H9 (cell line): ENCODE measurements at regions not wholly inside any gene's neighbourhood (a gene's known extent, or its start where the extent isn't known, plus 50 kb on each side); places are given as distances from the start of the nearest gene placed in this dataset.

ENCODE experiments used
- DNase-seq: peaks from one replicate; pipeline ENCODE4 v3.0.0-alpha.2; 2017
- H2AFZ ChIP-seq: one replicate; pipeline ENCODE4 v1.6.1; 2013; ENCODE audit warnings: mild to moderate bottlenecking, low read length, control low read depth, moderate library complexity
- H2AK5ac ChIP-seq: 2 replicates; pipeline ENCODE4 v1.6.1; 2013; ENCODE audit warnings: low read length, control low read depth, mixed read lengths; ENCODE audit not compliant: insufficient read length
- H2BK120ac ChIP-seq: one replicate; pipeline ENCODE4 v1.6.1; 2013; ENCODE audit warnings: low read depth, mild to moderate bottlenecking, low read length, control low read depth, inconsistent platforms; ENCODE audit not compliant: poor library complexity, severe bottlenecking
- H2BK12ac ChIP-seq: 2 replicates; pipeline ENCODE4 v1.6.1; 2013; ENCODE audit warnings: low read length, control low read depth, mixed read lengths, low read depth; ENCODE audit not compliant: insufficient read length
- H2BK15ac ChIP-seq: 2 replicates; pipeline ENCODE4 v1.6.1; 2013; ENCODE audit warnings: low read depth, low read length, control low read depth
- H2BK20ac ChIP-seq: one replicate; pipeline ENCODE4 v1.6.1; 2013; ENCODE audit warnings: low read depth, mild to moderate bottlenecking, low read length, control low read depth, inconsistent platforms; ENCODE audit not compliant: poor library complexity, severe bottlenecking
- H2BK5ac ChIP-seq: 2 replicates; pipeline ENCODE4 v1.6.1; 2013; ENCODE audit warnings: low read length, control low read depth, mixed read lengths; ENCODE audit not compliant: insufficient read length
- H3K14ac ChIP-seq: 2 replicates; pipeline ENCODE4 v1.6.1; 2013; ENCODE audit warnings: low read length, control low read depth; ENCODE audit not compliant: insufficient read depth
- H3K18ac ChIP-seq: 2 replicates; pipeline ENCODE4 v1.6.1; 2013; ENCODE audit warnings: low read depth, mild to moderate bottlenecking, mixed read lengths, low read length, control low read depth; ENCODE audit not compliant: insufficient read length
- H3K23ac ChIP-seq: 2 replicates; pipeline ENCODE4 v1.6.1; 2013; ENCODE audit warnings: low read length, control low read depth, mixed read lengths, low read depth; ENCODE audit not compliant: insufficient read length
- H3K23me2 ChIP-seq: 2 replicates; pipeline ENCODE4 v1.6.1; 2013; ENCODE audit warnings: low read depth, mild to moderate bottlenecking, mixed read lengths, low read length, control low read depth; ENCODE audit not compliant: insufficient read length, poor library complexity, severe bottlenecking
- H3K27ac ChIP-seq: 2 replicates; pipeline ENCODE4 v1.5.1; 2013; ENCODE audit warnings: low read length, control low read depth, mixed read lengths, low read depth; ENCODE audit not compliant: insufficient read length
- H3K27me3 ChIP-seq: 2 replicates; pipeline ENCODE4 v1.6.1; 2013; ENCODE audit warnings: low read length, control low read depth, inconsistent platforms; ENCODE audit not compliant: insufficient read depth
- H3K4ac ChIP-seq: 2 replicates; pipeline ENCODE4 v1.6.1; 2013; ENCODE audit warnings: low read depth, mild to moderate bottlenecking, control low read depth, inconsistent platforms, low read length, moderate library complexity
- H3K4me1 ChIP-seq: 2 replicates; pipeline ENCODE4 v1.6.1; 2013; ENCODE audit warnings: low read length, control low read depth, inconsistent platforms; ENCODE audit not compliant: insufficient read depth
- H3K4me2 ChIP-seq: 2 replicates; pipeline ENCODE4 v1.6.1; 2013; ENCODE audit warnings: low read length, control low read depth, mixed read lengths; ENCODE audit not compliant: insufficient read length, insufficient read depth
- H3K56ac ChIP-seq: 2 replicates; pipeline ENCODE4 v1.6.1; 2013; ENCODE audit warnings: low read depth, mild to moderate bottlenecking, mixed read lengths, low read length, control low read depth; ENCODE audit not compliant: insufficient read length
- H3K79me1 ChIP-seq: 2 replicates; pipeline ENCODE4 v1.6.1; 2013; ENCODE audit warnings: low read depth, mild to moderate bottlenecking, moderate library complexity, low read length, control low read depth, inconsistent platforms; ENCODE audit not compliant: insufficient read depth, poor library complexity, severe bottlenecking
- H3K79me2 ChIP-seq: 2 replicates; pipeline ENCODE4 v1.6.1; 2013; ENCODE audit warnings: low read length, control low read depth, inconsistent platforms; ENCODE audit not compliant: insufficient read depth
- H3K9ac ChIP-seq: 2 replicates; pipeline ENCODE4 v1.6.1; 2013; ENCODE audit warnings: low read length, control low read depth, mixed read lengths; ENCODE audit not compliant: insufficient read length; ENCODE audit errors: extremely low read depth
- H3K9me3 ChIP-seq: one replicate; pipeline ENCODE4 v1.6.1; 2013; ENCODE audit warnings: low read depth, low read length, inconsistent platforms; ENCODE audit not compliant: control insufficient read depth
- H3T11ph ChIP-seq: one replicate; pipeline ENCODE4 v1.6.1; 2013; ENCODE audit warnings: mild to moderate bottlenecking, low read length, control low read depth, inconsistent platforms
- H4K20me1 ChIP-seq: one replicate; pipeline ENCODE4 v1.6.1; 2013; ENCODE audit not compliant: control insufficient read depth, insufficient read length, insufficient read depth
- H4K5ac ChIP-seq: 2 replicates; pipeline ENCODE4 v1.6.1; 2013; ENCODE audit warnings: low read depth, mild to moderate bottlenecking, mixed read lengths, low read length, control low read depth; ENCODE audit not compliant: insufficient read length
- H4K8ac ChIP-seq: replicated peaks from 2 replicates; pipeline ENCODE4 v1.6.1; 2013; ENCODE audit warnings: low read length, control low read depth, mixed read lengths, low read depth; ENCODE audit not compliant: insufficient read length
- H4K91ac ChIP-seq: 2 replicates; pipeline ENCODE4 v1.6.1; 2013; ENCODE audit warnings: low read depth, mild to moderate bottlenecking, moderate library complexity, mixed read lengths, low read length, control low read depth; ENCODE audit not compliant: insufficient read length
- H3K27ac Mint-ChIP-seq, 3 experiments: 2 replicates in 2 of 3; 3 replicates in 1 of 3; pipeline ENCODE4 v1.8.0; 2020 to 2021; ENCODE audit warnings: mixed read lengths in 3 of 3, mild to moderate bottlenecking in 1 of 3, moderate library complexity in 1 of 3
- H3K27me3 Mint-ChIP-seq: 2 replicates; pipeline ENCODE4 v1.8.0; 2021; ENCODE audit warnings: low read depth, mild to moderate bottlenecking, moderate library complexity, mixed read lengths
- H3K36me3 Mint-ChIP-seq, 3 experiments: 2 replicates in 2 of 3; 3 replicates in 1 of 3; pipeline ENCODE4 v1.8.0; 2020 to 2021; ENCODE audit warnings: low read depth in 3 of 3, mixed read lengths in 3 of 3; ENCODE audit not compliant: insufficient read depth in 1 of 3
- H3K4me1 Mint-ChIP-seq, 2 experiments: 2 replicates each; pipeline ENCODE4 v1.8.0; 2020; ENCODE audit warnings: mixed read lengths in 2 of 2
- H3K4me3 Mint-ChIP-seq, 2 experiments: 2 replicates in 1 of 2; 3 replicates in 1 of 2; pipeline ENCODE4 v1.8.0; 2020 to 2021; ENCODE audit warnings: mild to moderate bottlenecking in 2 of 2, mixed read lengths in 2 of 2, moderate library complexity in 1 of 2
- H3K9me3 Mint-ChIP-seq, 2 experiments: 2 replicates in 1 of 2; 3 replicates in 1 of 2; pipeline ENCODE4 v1.8.0; 2020; ENCODE audit warnings: mild to moderate bottlenecking in 2 of 2, mixed read lengths in 2 of 2, moderate library complexity in 1 of 2
- WGBS: extraction: QIAGEN DNeasy Blood & Tissue Kit; methylation state at CpG from one replicate; pipeline ENCODE4 v1.1.7; 2013; ENCODE audit warnings: missing lambda C conversion rate, low lambda C conversion rate, mixed read lengths; ENCODE audit not compliant: insufficient read length; ENCODE audit errors: extremely low coverage; 5-methylcytosine and 5-hydroxymethylcytosine counted together
- TF ChIP-seq, protein P1 (sequence below): fragments of 200-600 bp; sonication (generic); conservative IDR thresholded peaks from 3 replicates; pipeline ENCODE4 v1.8.0; 2021; ENCODE audit warnings: antibody characterized with exemption, mild to moderate bottlenecking

DNA sequence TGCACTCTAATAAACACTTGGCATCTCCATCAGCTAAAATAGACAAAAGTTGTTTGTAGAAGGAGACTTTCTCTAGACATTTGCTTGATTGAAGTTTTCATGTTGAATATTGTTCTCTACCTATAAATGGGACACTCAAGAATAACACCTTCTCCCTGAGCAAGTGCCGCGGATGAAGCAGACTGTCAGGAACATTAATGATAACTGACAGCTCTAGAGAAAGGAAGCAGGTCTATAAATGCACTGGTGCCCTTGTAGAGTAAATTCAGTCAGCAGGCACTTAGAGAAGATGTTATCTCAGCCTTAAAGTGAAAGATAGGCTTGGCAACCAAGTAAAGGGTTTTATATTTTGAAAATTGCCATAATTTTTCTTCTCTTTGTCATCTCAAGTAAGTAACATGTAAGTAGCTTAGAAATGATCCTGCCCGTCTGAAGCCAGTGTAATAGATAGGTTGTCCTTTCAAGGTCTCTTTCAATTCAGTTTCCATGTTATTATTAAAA, 224.6 kb downstream of the ARL6IP6 start:
- Histone ChIP-seq H3K79me2 (no peaks in the 10 kb centered on the region), H3K18ac (no peak overlapping the region), H2BK120ac (no peak overlapping the region), H3K14ac (no peak overlapping the region), H3K27me3 (no peaks in the 10 kb centered on the region), H4K8ac (no peak overlapping the region), H3K4ac (no peak overlapping the region), H3K23ac (no peak overlapping the region), H3K4me1 (no peaks in the 10 kb centered on the region), H3K79me1 (no peaks in the 10 kb centered on the region), H2BK5ac (no peak overlapping the region), H2AK5ac (no peak overlapping the region), H3K9ac (no peak overlapping the region), H3T11ph (no peak overlapping the region), H4K20me1 (no peaks in the 10 kb centered on the region), H2BK12ac (no peak overlapping the region), H4K91ac (no peak overlapping the region), H3K23me2 (no peaks in the 10 kb centered on the region), H3K27ac (no peak overlapping the region), H2AFZ (no peak overlapping the region), H2BK20ac (no peak overlapping the region), H2BK15ac (no peak overlapping the region), H3K4me2 (no peak overlapping the region), H3K9me3 (no peaks in the 10 kb centered on the region), H4K5ac (no peak overlapping the region), H3K56ac (no peak overlapping the region)
- TF ChIP-seq, protein P1, sequence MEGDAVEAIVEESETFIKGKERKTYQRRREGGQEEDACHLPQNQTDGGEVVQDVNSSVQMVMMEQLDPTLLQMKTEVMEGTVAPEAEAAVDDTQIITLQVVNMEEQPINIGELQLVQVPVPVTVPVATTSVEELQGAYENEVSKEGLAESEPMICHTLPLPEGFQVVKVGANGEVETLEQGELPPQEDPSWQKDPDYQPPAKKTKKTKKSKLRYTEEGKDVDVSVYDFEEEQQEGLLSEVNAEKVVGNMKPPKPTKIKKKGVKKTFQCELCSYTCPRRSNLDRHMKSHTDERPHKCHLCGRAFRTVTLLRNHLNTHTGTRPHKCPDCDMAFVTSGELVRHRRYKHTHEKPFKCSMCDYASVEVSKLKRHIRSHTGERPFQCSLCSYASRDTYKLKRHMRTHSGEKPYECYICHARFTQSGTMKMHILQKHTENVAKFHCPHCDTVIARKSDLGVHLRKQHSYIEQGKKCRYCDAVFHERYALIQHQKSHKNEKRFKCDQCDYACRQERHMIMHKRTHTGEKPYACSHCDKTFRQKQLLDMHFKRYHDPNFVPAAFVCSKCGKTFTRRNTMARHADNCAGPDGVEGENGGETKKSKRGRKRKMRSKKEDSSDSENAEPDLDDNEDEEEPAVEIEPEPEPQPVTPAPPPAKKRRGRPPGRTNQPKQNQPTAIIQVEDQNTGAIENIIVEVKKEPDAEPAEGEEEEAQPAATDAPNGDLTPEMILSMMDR = no peak
- Mint-ChIP-seq H3K27me3 (no peaks in the 10 kb centered on the region), H3K9me3 (peaks cover 14 to 20% of the 10 kb centered on the region in 2 experiments), H3K27ac (no peak overlapping the region), H3K4me3 (no peak overlapping the region), H3K4me1 (no peaks in the 10 kb centered on the region), H3K36me3 (peaks cover 0 to 5% (median 0%) of the 10 kb centered on the region in 3 experiments; a peak in 1 of 7 replicates)
- DNase-seq = no peak
- WGBS = no CpG with 5 or more reads among the region's 3 CpGs
